ENCODE measurements at regions not wholly inside any gene's neighbourhood (a gene's known extent, or its start where the extent isn't known, plus 50 kb on each side); places are given as distances from the start of the nearest gene placed in this dataset.

GRCh38 chr6:71453371-71453706 lies 164.7 kb downstream of the OGFRL1 start:
- Histone ChIP-seq H3K4me1 (ENCODE audit: control insufficient read depth in 4 of 4, insufficient read depth in 4 of 4, low read length in 3 of 4) (no peaks in the 10 kb centered on the region), H3K36me3 (ENCODE audit: control insufficient read depth in 4 of 4, insufficient read depth in 3 of 4, low read depth in 1 of 4, low read length in 3 of 4) (no peaks in the 10 kb centered on the region), H3K27me3 (ENCODE audit: control insufficient read depth in 4 of 4, insufficient read depth in 4 of 4, low read length in 3 of 4) (no peaks in the 10 kb centered on the region), H3K27ac (ENCODE audit: low read depth in 1 of 2, low read length in 2 of 2) (no peak overlapping the region), H3K4me3 (ENCODE audit: low read depth in 1 of 3, low read length in 3 of 3) (no peak overlapping the region), H3K9me3 (ENCODE audit: control insufficient read depth in 4 of 4, low read length in 3 of 4) (no peaks in the 10 kb centered on the region), H3K9ac (ENCODE audit: low read depth in 1 of 2, low read length in 2 of 2) (no peak overlapping the region)
- no peak for DNase-seq (ENCODE audit: low spot score)
- TF ChIP-seq, protein P1, sequence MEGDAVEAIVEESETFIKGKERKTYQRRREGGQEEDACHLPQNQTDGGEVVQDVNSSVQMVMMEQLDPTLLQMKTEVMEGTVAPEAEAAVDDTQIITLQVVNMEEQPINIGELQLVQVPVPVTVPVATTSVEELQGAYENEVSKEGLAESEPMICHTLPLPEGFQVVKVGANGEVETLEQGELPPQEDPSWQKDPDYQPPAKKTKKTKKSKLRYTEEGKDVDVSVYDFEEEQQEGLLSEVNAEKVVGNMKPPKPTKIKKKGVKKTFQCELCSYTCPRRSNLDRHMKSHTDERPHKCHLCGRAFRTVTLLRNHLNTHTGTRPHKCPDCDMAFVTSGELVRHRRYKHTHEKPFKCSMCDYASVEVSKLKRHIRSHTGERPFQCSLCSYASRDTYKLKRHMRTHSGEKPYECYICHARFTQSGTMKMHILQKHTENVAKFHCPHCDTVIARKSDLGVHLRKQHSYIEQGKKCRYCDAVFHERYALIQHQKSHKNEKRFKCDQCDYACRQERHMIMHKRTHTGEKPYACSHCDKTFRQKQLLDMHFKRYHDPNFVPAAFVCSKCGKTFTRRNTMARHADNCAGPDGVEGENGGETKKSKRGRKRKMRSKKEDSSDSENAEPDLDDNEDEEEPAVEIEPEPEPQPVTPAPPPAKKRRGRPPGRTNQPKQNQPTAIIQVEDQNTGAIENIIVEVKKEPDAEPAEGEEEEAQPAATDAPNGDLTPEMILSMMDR (IDR thresholded peaks at IDR 0.05; ENCODE audit: low read depth, low read length, missing input control) = no peak
- TF ChIP-seq ZBTB33 (IDR thresholded peaks at IDR 0.05) (no peak), RAD21 (IDR thresholded peaks at IDR 0.05) (no peak)

- Histone ChIP-seq H3K9ac (ENCODE audit: low read depth in 1 of 2, low read length in 2 of 2) (no peak overlapping the region), H3K4me1 (ENCODE audit: control insufficient read depth in 4 of 4, insufficient read depth in 4 of 4, low read length in 3 of 4) (no peaks in the 10 kb centered on the region), H3K9me3 (ENCODE audit: control insufficient read depth in 4 of 4, low read length in 3 of 4) (no peaks in the 10 kb centered on the region), H3K27me3 (ENCODE audit: control insufficient read depth in 4 of 4, insufficient read depth in 4 of 4, low read length in 3 of 4) (no peaks in the 10 kb centered on the region), H3K36me3 (ENCODE audit: control insufficient read depth in 4 of 4, insufficient read depth in 3 of 4, low read depth in 1 of 4, low read length in 3 of 4) (no peaks in the 10 kb centered on the region), H3K27ac (ENCODE audit: low read depth in 1 of 2, low read length in 2 of 2) (no peak overlapping the region), H3K4me3 (ENCODE audit: low read depth in 1 of 3, low read length in 3 of 3) (no peak overlapping the region)
- TF ChIP-seq TAF1 (conservative IDR thresholded peaks at IDR 0.05) (no peak), ZBTB33 (IDR thresholded peaks at IDR 0.05) (no peak), FOXA2 (IDR thresholded peaks at IDR 0.05) (no peak), RAD21 (IDR thresholded peaks at IDR 0.05) (no peak), FOXA1 (IDR thresholded peaks at IDR 0.05) (no peak)
- no peak for DNase-seq (ENCODE audit: low spot score)
- 82% methylated on average over 1 of the region's 1 CpG for WGBS
These were observed 165.4 kb downstream of the OGFRL1 start for GRCh38 chr6:71454056-71454455.

DNA sequence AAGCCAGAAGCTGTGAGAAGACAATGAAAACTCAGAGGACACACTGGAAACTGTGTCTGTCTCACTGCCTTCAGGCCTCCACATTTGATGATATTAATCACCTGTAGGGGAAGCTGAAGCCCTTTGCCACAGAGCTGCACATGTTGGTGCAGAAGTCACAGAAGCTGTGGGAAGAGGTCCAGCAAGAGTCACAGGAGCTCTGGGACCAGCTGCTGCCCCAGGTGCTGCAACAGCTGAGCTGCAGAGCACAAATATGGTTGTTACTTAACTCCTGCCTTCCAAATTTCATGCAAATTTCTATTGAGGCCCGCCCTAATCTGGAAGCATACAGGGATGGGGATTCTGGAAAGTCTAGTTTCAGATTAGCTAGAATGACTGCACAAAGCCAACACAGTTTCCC lies 169.3 kb downstream of the OGFRL1 start:
- TF ChIP-seq FOXA2 (IDR thresholded peaks at IDR 0.05) (no peak), FOXA1 (IDR thresholded peaks at IDR 0.05) (no peak), SP1 (IDR thresholded peaks at IDR 0.05) (no peak), JUND (IDR thresholded peaks at IDR 0.05) (no peak), GABPA (IDR thresholded peaks at IDR 0.05 in 1 of 2, conservative IDR thresholded peaks at IDR 0.05 in 1 of 2) (no peak), NR2F2 (IDR thresholded peaks at IDR 0.05) (no peak), YY1 (IDR thresholded peaks at IDR 0.05) (no peak), HNF4A (conservative IDR thresholded peaks at IDR 0.05) (no peak)
- TF ChIP-seq, protein P2, sequence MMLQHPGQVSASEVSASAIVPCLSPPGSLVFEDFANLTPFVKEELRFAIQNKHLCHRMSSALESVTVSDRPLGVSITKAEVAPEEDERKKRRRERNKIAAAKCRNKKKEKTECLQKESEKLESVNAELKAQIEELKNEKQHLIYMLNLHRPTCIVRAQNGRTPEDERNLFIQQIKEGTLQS (IDR thresholded peaks at IDR 0.05) = no peak
- Histone ChIP-seq H3K9ac (ENCODE audit: low read depth in 1 of 2, low read length in 2 of 2) (no peak overlapping the region), H3K27ac (ENCODE audit: low read depth in 1 of 2, low read length in 2 of 2) (no peak overlapping the region), H3K36me3 (ENCODE audit: control insufficient read depth in 4 of 4, insufficient read depth in 3 of 4, low read depth in 1 of 4, low read length in 3 of 4) (no peaks in the 10 kb centered on the region), H3K4me1 (ENCODE audit: control insufficient read depth in 4 of 4, insufficient read depth in 4 of 4, low read length in 3 of 4) (no peaks in the 10 kb centered on the region), H3K4me3 (ENCODE audit: low read depth in 1 of 3, low read length in 3 of 3) (no peak overlapping the region), H3K27me3 (ENCODE audit: control insufficient read depth in 4 of 4, insufficient read depth in 4 of 4, low read length in 3 of 4) (no peaks in the 10 kb centered on the region), H3K9me3 (ENCODE audit: control insufficient read depth in 4 of 4, low read length in 3 of 4) (no peaks in the 10 kb centered on the region)
- DNase-seq (ENCODE audit: low spot score) = no peak
- WGBS = 84% methylated on average over 1 of the region's 1 CpG

All from liver (tissue), 8 donors.